NCI-H82 treated with DMSO at 0.1 percent for 48 hours (cell line): ENCODE measurements at regions not wholly inside any gene's neighbourhood (a gene's known extent, or its start where the extent isn't known, plus 50 kb on each side); places are given as distances from the start of the nearest gene placed in this dataset.

Source experiments
- DNase-seq: peaks from one replicate; lab custom pipeline; 2025; ENCODE audit not compliant: unreplicated experiment; lab: John Stamatoyannopoulos, UW

DNA sequence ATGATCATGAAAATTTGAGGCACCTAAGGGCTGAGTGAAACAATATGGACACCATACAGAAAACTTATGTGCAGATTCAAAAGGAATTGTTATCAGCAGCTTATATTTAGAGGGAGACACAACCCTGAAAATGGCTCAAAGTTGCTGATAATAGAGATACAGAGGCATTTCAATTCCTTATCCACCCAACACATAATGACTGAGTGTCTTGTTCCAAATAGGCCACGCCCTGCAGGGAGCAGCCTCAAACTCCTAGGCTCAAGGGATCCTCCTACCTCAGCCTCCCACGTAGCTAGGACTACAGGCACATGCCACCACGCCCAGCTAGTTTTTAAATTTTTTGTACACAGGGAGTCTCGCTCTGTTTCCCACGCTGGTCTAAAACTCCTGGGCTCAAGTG is 79.0 kb downstream of the LBH start:
- no peak for DNase-seq

GRCh38 chr2:30310955-30311354 is 79.6 kb downstream of the LBH start:
- no peak for DNase-seq

DNA sequence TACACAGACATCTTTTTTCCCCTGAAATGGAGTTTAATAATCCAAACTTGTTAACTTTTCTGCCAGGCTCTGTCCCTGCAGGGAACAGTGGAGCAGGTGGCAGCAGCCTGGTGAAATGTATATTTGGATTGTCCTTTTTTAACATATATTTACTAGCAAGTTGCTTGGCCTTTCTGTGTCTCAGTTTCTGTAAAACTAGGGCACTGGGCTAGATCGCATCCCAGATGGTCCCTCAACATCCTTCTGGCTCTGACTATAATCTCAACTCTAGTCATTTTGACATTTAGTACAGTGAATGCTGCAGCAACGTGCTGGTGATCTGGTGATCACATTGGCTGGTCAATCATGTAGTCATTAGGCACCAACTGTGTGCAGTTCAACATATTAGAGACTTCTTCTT is 80.4 kb downstream of the LBH start:
- no peak for DNase-seq

DNA sequence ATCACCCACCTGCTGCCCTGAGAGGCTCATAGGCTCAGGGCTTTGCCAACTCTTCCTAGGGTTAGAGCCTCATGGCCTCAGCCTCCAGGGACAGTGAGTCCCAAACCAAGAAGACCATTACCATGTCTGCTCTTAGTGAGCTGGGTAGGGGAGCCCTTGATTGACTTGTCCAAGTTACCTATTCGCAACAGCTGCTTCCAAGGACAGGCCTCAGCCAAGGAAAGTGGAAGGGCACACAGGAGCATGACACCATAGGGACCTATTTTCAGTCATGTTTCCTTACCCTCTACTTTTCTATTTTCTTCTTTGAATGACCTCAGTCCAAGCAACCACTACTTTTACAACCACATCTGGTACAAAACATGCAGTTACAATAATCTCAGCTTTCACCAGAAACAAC is 81.6 kb downstream of the LBH start:
- no peak for DNase-seq

- DNase-seq = no peak
Observed at GRCh38 chr2:30314981-30315380, 83.6 kb downstream of the LBH start.

GRCh38 chr2:30315391-30316063 is 84.2 kb downstream of the LBH start:
- DNase-seq = no peak

GRCh38 chr2:30316408-30316807 is 85.1 kb downstream of the LBH start:
- no peak for DNase-seq

- no peak for DNase-seq
Observed at GRCh38 chr2:30318987-30319782, 87.9 kb downstream of the LBH start.

DNA sequence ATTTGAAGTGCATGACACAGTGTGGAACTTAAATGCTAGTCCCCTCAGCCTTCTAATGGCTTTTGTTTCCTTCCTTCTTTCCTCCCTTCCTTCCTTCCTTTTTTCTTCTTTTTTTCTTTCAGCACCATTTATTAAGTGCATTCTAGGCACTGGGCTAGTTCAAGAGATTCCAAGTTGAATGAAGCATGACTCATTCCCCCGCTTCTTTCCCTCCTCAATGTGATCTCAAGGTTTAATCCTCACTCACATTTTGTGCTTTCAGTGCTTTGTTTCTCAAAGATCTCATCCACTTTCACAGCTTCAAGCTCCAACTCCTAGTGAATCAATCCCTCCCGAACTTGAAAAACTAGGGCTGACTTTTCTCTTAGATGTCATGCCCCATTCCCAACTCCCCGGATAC is 90.1 kb downstream of the LBH start:
- no peak for DNase-seq

DNA sequence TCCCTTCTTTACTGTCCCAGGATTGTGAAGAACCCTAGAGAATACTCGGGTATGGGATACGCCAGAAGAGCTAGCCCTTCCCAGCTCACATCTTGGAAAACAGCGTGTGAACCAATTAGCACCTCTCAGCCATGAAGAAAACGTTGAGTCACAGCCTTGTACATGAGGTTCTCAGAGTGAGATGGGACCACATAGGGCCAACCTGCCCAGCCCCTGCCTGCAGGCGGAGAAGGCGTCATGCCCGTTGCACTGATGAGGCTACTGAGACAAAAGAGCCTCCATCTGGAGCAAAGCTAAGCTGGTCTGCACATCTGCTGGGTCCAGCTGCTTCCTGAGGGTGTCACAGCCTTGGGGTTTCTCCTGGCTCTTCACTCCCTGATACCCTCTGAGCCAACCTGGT is 92.2 kb downstream of the LBH start:
- DNase-seq = no peak

GRCh38 chr2:30324245-30324908 is 93.0 kb downstream of the LBH start:
- DNase-seq = no peak

GRCh38 chr2:30325600-30326328 is 94.4 kb downstream of the LBH start:
- peak; percentile 96 for DNase-seq

- no peak for DNase-seq
Observed at GRCh38 chr2:30326497-30326896, 95.2 kb downstream of the LBH start.

GRCh38 chr2:30331038-30331437 is 99.7 kb downstream of the LBH start:
- no peak for DNase-seq

GRCh38 chr2:30331869-30332268 is 100.5 kb downstream of the LBH start:
- DNase-seq = no peak

DNA sequence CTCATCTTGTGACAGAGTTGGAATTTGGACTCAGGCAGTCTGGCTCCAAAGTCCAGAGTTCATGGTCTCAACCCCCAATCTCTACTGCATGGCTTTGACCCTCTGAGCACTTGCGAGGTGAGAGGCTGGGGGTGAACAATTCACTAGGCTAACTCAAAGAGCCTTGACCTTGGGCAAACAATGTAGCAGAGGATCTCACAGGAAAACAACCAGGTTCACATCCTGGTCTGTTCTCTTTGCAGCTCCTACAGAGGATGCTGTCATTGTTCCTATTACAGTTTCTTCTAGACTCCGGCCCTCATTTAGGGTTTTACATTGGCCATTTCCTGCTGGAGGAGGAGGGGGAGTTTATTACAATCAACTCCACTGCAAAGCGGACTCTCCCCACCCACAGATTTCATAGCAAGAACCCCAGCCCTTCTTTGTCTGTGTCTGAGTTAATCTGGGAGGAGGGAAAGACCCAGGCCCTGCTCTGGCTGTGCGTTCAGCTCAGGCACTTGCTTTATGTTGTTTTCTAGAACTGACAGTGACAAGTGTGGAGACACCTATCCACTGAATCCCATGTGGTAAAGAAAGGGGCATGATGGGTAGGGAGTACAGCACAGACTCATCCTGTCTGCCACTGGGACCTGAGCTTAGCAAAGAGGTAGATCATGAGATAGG is 101.6 kb downstream of the LBH start:
- DNase-seq = no peak

GRCh38 chr2:30334762-30335363 is 103.5 kb downstream of the LBH start:
- peak; percentile 62 for DNase-seq

DNA sequence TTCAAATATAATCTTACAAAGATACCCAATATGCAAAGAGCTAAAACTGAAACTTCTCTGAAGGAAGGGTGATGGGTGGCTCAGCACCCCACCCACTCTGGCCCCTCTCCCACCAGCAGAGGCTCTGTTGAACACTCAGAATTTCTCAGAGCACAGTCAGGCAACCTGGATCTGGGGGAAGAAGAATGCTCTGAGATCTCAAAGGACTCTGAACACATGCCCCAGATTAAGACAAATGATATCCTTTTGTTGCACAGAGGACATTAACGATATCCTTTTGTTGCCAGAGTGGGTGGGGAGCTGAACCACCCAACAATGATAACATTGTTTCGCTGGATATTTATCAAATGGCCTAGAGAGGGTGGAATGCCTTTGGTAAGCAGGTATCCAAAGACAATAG is 104.8 kb downstream of the LBH start:
- no peak for DNase-seq

GRCh38 chr2:30336978-30337841 is 105.9 kb downstream of the LBH start:
- DNase-seq = no peak

- DNase-seq = no peak
Observed at GRCh38 chr2:30338475-30338874, 107.1 kb downstream of the LBH start.
